Activated B cell treated with CpG ODN at 0.5 μM for 24 hours (primary cell): ENCODE measurements at regions not wholly inside any gene's neighbourhood (a gene's known extent, or its start where the extent isn't known, plus 50 kb on each side); places are given as distances from the start of the nearest gene placed in this dataset.

Experiments
- ATAC-seq: fragments of 200-7000 bp; cut with Tn5 transposase; one replicate; pipeline ENCODE4 v1.10.0; 2021; ENCODE audit warnings: low read depth, mild to moderate bottlenecking, moderate library complexity
- CTCF ChIA-PET: fragments of 350-600 bp; sonication (Branson Sonifier 250); formaldehyde crosslinking; loops from one replicate; lab custom pipeline; 2021; ENCODE audit warnings: antibody characterized with exemption; lab: Charles Lee
- POLR2A ChIA-PET: fragments of 350-600 bp; sonication (Branson Sonifier 250); formaldehyde crosslinking; loops from one replicate; lab custom pipeline; 2021; ENCODE audit warnings: antibody characterized with exemption; lab: Charles Lee
- DNase-seq: peaks from one replicate; pipeline ENCODE4 v3.0.0; 2022
- H3K27ac Mint-ChIP-seq: one replicate; pipeline ENCODE4 v1.8.0; 2020; ENCODE audit warnings: mixed read lengths
- H3K27me3 Mint-ChIP-seq: one replicate; pipeline ENCODE4 v1.8.0; 2021; ENCODE audit warnings: mixed read lengths
- H3K36me3 Mint-ChIP-seq: one replicate; pipeline ENCODE4 v1.8.0; 2021; ENCODE audit warnings: low read depth, mixed read lengths
- H3K4me1 Mint-ChIP-seq: one replicate; pipeline ENCODE4 v1.8.0; 2021; ENCODE audit warnings: mixed read lengths
- H3K4me3 Mint-ChIP-seq: one replicate; pipeline ENCODE4 v1.8.0; 2020; ENCODE audit warnings: mild to moderate bottlenecking, mixed read lengths
- H3K9me3 Mint-ChIP-seq: one replicate; pipeline ENCODE4 v1.8.0; 2020; ENCODE audit warnings: mixed read lengths
- CTCF ChIP-seq: fragments of 200-600 bp; IDR thresholded peaks from one replicate; pipeline ENCODE4 v1.8.0; 2022; ENCODE audit warnings: antibody characterized with exemption, mild to moderate bottlenecking
- intact Hi-C: fragments of 100-400 bp; cut with micrococcal nuclease; formaldehyde crosslinking; loops from one replicate; pipeline ENCODE4 v1.15.1; 2024

- peaks cover 5% of the 10 kb centered on the region for H3K27me3 Mint-ChIP-seq
- ATAC-seq, result no peak
- TF ChIP-seq CTCF, result no peak
- H3K36me3 Mint-ChIP-seq, result no peaks in the 10 kb centered on the region
- ChIA-PET CTCF (no interaction called here), POLR2A (no interaction called here)
- no peak overlapping the region for H3K4me3 Mint-ChIP-seq
- no peaks in the 10 kb centered on the region for H3K9me3 Mint-ChIP-seq
- no peak overlapping the region for H3K27ac Mint-ChIP-seq
- H3K4me1 Mint-ChIP-seq, result no peaks in the 10 kb centered on the region
- intact Hi-C loops, result no loop called here
- DNase-seq, result no peak
Observed at GRCh38 chr6:133613211-133613610, 275.7 kb upstream of the TCF21 start.

- no peak for ATAC-seq
- no peak overlapping the region for H3K27ac Mint-ChIP-seq
- CTCF ChIA-PET, result no interaction called here
- no peaks in the 10 kb centered on the region for H3K27me3 Mint-ChIP-seq
- no peaks in the 10 kb centered on the region for H3K4me1 Mint-ChIP-seq
- DNase-seq, result no peak
- no peak for TF ChIP-seq CTCF
- intact Hi-C loops, result no loop called here
- H3K4me3 Mint-ChIP-seq, result no peak overlapping the region
- POLR2A ChIA-PET, result no interaction called here
- no peaks in the 10 kb centered on the region for H3K9me3 Mint-ChIP-seq
- no peaks in the 10 kb centered on the region for H3K36me3 Mint-ChIP-seq
Observed at GRCh38 chr6:133621751-133622150, 267.2 kb upstream of the TCF21 start.

DNA sequence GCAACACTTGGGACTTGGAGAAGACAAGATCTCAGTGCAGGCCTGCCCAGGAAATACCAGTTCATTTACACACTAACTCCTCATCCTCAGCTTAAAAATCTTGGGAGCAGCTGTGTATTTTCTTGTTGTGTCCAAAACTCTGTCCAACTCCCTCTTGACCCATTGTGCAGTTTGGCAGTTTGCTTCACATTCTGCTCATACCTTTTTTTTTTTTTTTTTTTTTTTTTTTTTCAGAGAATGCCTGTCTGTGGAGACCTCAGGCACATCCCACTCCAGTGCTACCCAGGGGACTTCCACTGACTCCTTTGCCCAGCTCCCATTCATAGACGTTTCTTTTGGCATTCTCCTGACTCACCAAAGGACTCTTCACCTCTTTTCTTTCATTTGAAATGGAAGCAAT, 265.8 kb upstream of the TCF21 start:
- intact Hi-C loops, result no loop called here
- no peak for DNase-seq
- Mint-ChIP-seq H3K9me3 (no peaks in the 10 kb centered on the region), H3K27ac (no peak overlapping the region), H3K4me3 (no peak overlapping the region), H3K27me3 (no peaks in the 10 kb centered on the region), H3K36me3 (no peaks in the 10 kb centered on the region), H3K4me1 (no peaks in the 10 kb centered on the region)
- no peak for TF ChIP-seq CTCF
- ChIA-PET POLR2A (no interaction called here), CTCF (no interaction called here)
- ATAC-seq, result no peak

DNA sequence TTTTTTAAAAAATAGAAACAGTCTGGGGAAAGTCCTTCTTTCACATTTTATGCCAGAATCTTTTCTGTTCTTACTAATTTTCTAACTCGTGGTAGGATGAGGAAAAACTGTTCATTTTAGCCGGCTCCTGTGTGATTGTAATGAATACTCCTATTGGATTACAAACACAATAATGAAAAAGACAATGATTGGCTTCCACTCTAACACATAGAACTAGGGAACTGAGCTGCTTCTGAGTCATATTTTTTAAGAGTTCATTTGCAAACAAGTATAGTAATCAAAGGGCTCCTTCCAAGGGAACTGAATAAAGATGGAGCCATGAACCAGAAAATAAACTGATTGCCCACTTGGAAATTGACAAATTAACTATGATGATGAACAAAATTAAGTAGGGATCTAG, 265.3 kb upstream of the TCF21 start:
- no peak overlapping the region for H3K27ac Mint-ChIP-seq
- POLR2A ChIA-PET, result no interaction called here
- ATAC-seq, result no peak
- H3K4me1 Mint-ChIP-seq, result no peaks in the 10 kb centered on the region
- CTCF ChIA-PET, result no interaction called here
- no peak for TF ChIP-seq CTCF
- no peaks in the 10 kb centered on the region for H3K9me3 Mint-ChIP-seq
- H3K27me3 Mint-ChIP-seq, result no peaks in the 10 kb centered on the region
- intact Hi-C loops, result no loop called here
- no peaks in the 10 kb centered on the region for H3K36me3 Mint-ChIP-seq
- no peak for DNase-seq
- H3K4me3 Mint-ChIP-seq, result no peak overlapping the region

- no peak overlapping the region for H3K4me3 Mint-ChIP-seq
- no peaks in the 10 kb centered on the region for H3K9me3 Mint-ChIP-seq
- TF ChIP-seq CTCF, result no peak
- intact Hi-C loops, result no loop called here
- H3K36me3 Mint-ChIP-seq, result no peaks in the 10 kb centered on the region
- CTCF ChIA-PET, result no interaction called here
- DNase-seq (no peak), ATAC-seq (no peak)
- H3K4me1 Mint-ChIP-seq, result no peaks in the 10 kb centered on the region
- POLR2A ChIA-PET, result no interaction called here
- H3K27me3 Mint-ChIP-seq, result no peaks in the 10 kb centered on the region
- H3K27ac Mint-ChIP-seq, result no peak overlapping the region
Observed at GRCh38 chr6:133626096-133626666, 262.7 kb upstream of the TCF21 start.
